ENCODE measurements at regions not wholly inside any gene's neighbourhood (a gene's known extent, or its start where the extent isn't known, plus 50 kb on each side); places are given as distances from the start of the nearest gene placed in this dataset.

GRCh38 chr9:13614060-13614459, 334.6 kb upstream of the MPDZ start:
- DNase-seq: no peak
- H3K9me3 ChIP-seq (ENCODE audit: control insufficient read depth in 4 of 4, insufficient read depth in 3 of 4, low read length in 3 of 4): peaks cover 0 to 6% (median 0%) of the 10 kb centered on the region in 4 donors
- no peak overlapping the region for H3K4me3 ChIP-seq
- TF ChIP-seq, protein P1, sequence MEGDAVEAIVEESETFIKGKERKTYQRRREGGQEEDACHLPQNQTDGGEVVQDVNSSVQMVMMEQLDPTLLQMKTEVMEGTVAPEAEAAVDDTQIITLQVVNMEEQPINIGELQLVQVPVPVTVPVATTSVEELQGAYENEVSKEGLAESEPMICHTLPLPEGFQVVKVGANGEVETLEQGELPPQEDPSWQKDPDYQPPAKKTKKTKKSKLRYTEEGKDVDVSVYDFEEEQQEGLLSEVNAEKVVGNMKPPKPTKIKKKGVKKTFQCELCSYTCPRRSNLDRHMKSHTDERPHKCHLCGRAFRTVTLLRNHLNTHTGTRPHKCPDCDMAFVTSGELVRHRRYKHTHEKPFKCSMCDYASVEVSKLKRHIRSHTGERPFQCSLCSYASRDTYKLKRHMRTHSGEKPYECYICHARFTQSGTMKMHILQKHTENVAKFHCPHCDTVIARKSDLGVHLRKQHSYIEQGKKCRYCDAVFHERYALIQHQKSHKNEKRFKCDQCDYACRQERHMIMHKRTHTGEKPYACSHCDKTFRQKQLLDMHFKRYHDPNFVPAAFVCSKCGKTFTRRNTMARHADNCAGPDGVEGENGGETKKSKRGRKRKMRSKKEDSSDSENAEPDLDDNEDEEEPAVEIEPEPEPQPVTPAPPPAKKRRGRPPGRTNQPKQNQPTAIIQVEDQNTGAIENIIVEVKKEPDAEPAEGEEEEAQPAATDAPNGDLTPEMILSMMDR (IDR thresholded peaks at IDR 0.05; ENCODE audit: control extremely low read depth, extremely low read depth): no peak
- WGBS, 2 donors: 68 to 79% methylated on average over 4 of the region's 4 CpGs
- H3K36me3 ChIP-seq (ENCODE audit: control insufficient read depth in 4 of 4, insufficient read depth in 4 of 4, low read length in 4 of 4): no peaks in the 10 kb centered on the region
- H3K27ac ChIP-seq (ENCODE audit: low read depth in 1 of 2, low read length in 1 of 2): no peak overlapping the region
- no peak overlapping the region for H3K9ac ChIP-seq (ENCODE audit: insufficient read depth in 1 of 2, low read length in 2 of 2)
- H3K27me3 ChIP-seq (ENCODE audit: control insufficient read depth in 3 of 3, insufficient read depth in 3 of 3, low read length in 2 of 3): no peaks in the 10 kb centered on the region
- peaks cover 0 to 19% (median 3%) of the 10 kb centered on the region in 5 donors for H3K4me1 ChIP-seq (ENCODE audit: control insufficient read depth in 5 of 5, insufficient read depth in 5 of 5, low read length in 5 of 5)
- ATAC-seq (ENCODE audit: insufficient read depth, low FRiP score): no peak

GRCh38 chr9:13613296-13613695, 333.8 kb upstream of the MPDZ start:
- no peak overlapping the region for H3K4me3 ChIP-seq
- TF ChIP-seq, protein P1 (IDR thresholded peaks at IDR 0.05; ENCODE audit: control extremely low read depth, extremely low read depth): no peak
- DNase-seq (no peak), ATAC-seq (ENCODE audit: insufficient read depth, low FRiP score) (no peak)
- no peaks in the 10 kb centered on the region for H3K36me3 ChIP-seq (ENCODE audit: control insufficient read depth in 4 of 4, insufficient read depth in 4 of 4, low read length in 4 of 4)
- no peak overlapping the region for H3K27ac ChIP-seq (ENCODE audit: low read depth in 1 of 2, low read length in 1 of 2)
- no peak overlapping the region for H3K9ac ChIP-seq (ENCODE audit: insufficient read depth in 1 of 2, low read length in 2 of 2)
- H3K9me3 ChIP-seq (ENCODE audit: control insufficient read depth in 4 of 4, insufficient read depth in 3 of 4, low read length in 3 of 4): peaks cover 0 to 6% (median 0%) of the 10 kb centered on the region in 4 donors
- 93% methylated on average over 2 of the region's 2 CpGs for WGBS, 2 donors
- H3K27me3 ChIP-seq (ENCODE audit: control insufficient read depth in 3 of 3, insufficient read depth in 3 of 3, low read length in 2 of 3): no peaks in the 10 kb centered on the region
- peaks cover 0 to 19% (median 8%) of the 10 kb centered on the region in 5 donors for H3K4me1 ChIP-seq (ENCODE audit: control insufficient read depth in 5 of 5, insufficient read depth in 5 of 5, low read length in 5 of 5)

DNA sequence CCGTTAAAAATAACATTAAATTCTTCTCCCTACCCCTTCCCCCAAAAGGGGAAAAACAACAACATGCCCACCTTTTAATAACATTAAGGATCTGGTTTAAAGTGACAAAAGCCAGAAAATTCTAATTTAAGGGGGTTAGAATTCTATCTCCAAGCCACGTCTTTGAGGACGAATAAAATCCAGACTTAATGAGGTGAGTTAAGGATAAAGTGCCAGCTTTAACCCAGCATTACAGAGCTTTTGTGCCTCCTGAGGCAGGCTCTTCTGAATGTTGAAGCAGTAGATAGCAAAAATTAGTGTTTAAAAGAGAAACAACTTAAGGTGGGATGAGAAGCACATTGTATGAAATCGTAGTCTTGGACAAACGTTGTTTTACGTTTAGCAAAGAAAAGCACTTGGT, 329.0 kb upstream of the MPDZ start:
- ATAC-seq (ENCODE audit: insufficient read depth, low FRiP score) (no peak), DNase-seq (peak in 2 of 3 donors; percentile 52 to 53)
- 67 to 77% methylated on average over 6 of the region's 6 CpGs for WGBS, 2 donors
- Histone ChIP-seq H3K4me1 (ENCODE audit: control insufficient read depth in 5 of 5, insufficient read depth in 5 of 5, low read length in 5 of 5) (peaks cover 0 to 37% (median 9%) of the 10 kb centered on the region in 5 donors), H3K4me3 (no peak overlapping the region), H3K9me3 (ENCODE audit: control insufficient read depth in 4 of 4, insufficient read depth in 3 of 4, low read length in 3 of 4) (peaks cover 0 to 6% (median 1%) of the 10 kb centered on the region in 4 donors), H3K27ac (ENCODE audit: low read depth in 1 of 2, low read length in 1 of 2) (peak overlapping the region in 1 of 2 donors; percentile 90), H3K9ac (ENCODE audit: insufficient read depth in 1 of 2, low read length in 2 of 2) (peak overlapping the region; percentile 14 to 87), H3K36me3 (ENCODE audit: control insufficient read depth in 4 of 4, insufficient read depth in 4 of 4, low read length in 4 of 4) (no peaks in the 10 kb centered on the region), H3K27me3 (ENCODE audit: control insufficient read depth in 3 of 3, insufficient read depth in 3 of 3, low read length in 2 of 3) (no peaks in the 10 kb centered on the region)
- TF ChIP-seq, protein P1 (IDR thresholded peaks at IDR 0.05; ENCODE audit: control extremely low read depth, extremely low read depth): no peak
